Panc1 (cell line): ENCODE measurements at regions not wholly inside any gene's neighbourhood (a gene's known extent, or its start where the extent isn't known, plus 50 kb on each side); places are given as distances from the start of the nearest gene placed in this dataset.

ENCODE experiments used
- ATAC-seq: fragments of 200-7000 bp; cut with Tn5 transposase; 2 replicates; pipeline ENCODE4 v1.9.1; 2020; ENCODE audit warnings: mild to moderate bottlenecking, moderate library complexity
- BruUV-seq: library from RNA; stranded (reverse); fragments of 400-500 nt; replicated peaks from 2 replicates; lab custom pipeline; 2021; lab: Mats Ljungman, UMichigan
- CTCF ChIA-PET: fragments of 300-600 bp; sonication (Branson Sonifier 250); formaldehyde crosslinking; loops from one replicate; lab custom pipeline; 2022; ENCODE audit warnings: antibody characterized with exemption; lab: Charles Lee
- POLR2A ChIA-PET: fragments of 300-600 bp; sonication (Branson Sonifier 250); formaldehyde crosslinking; loops from one replicate; lab custom pipeline; 2022; ENCODE audit warnings: antibody characterized with exemption; lab: Charles Lee
- DNase-seq: peaks from one replicate; pipeline ENCODE4 v3.0.0-alpha.2; 2010; ENCODE audit warnings: low read depth, low spot score
- H3K27ac ChIP-seq: 2 replicates; pipeline ENCODE4 v1.5.1; 2011; ENCODE audit warnings: mild to moderate bottlenecking, low read length, inconsistent platforms
- H3K27me3 ChIP-seq: fragments of 200-500 bp; sonication (Bioruptor generic); 2 replicates; pipeline ENCODE4 v1.6.0; 2014; ENCODE audit warnings: low read length, inconsistent platforms; ENCODE audit not compliant: control insufficient read depth, insufficient read depth
- H3K36me3 ChIP-seq: fragments of 200-500 bp; sonication (Bioruptor generic); 2 replicates; pipeline ENCODE4 v1.5.1; 2014; ENCODE audit warnings: inconsistent platforms, mild to moderate bottlenecking, low read length, moderate library complexity; ENCODE audit not compliant: control insufficient read depth, insufficient read depth
- H3K4me1 ChIP-seq: 2 replicates; pipeline ENCODE4 v1.5.1; 2011; ENCODE audit warnings: inconsistent platforms, mild to moderate bottlenecking, low read length, moderate library complexity; ENCODE audit not compliant: control insufficient read depth, insufficient read depth
- H3K4me3 ChIP-seq, 2 experiments: 2 replicates each; pipeline ENCODE4 v1.5.1; 2011 to 2012; ENCODE audit warnings: low read depth in 2 of 2, low read length in 2 of 2, mild to moderate bottlenecking in 2 of 2, inconsistent platforms in 1 of 2, moderate library complexity in 1 of 2
- H3K9me3 ChIP-seq: fragments of 200-500 bp; sonication (Bioruptor generic); 2 replicates; pipeline ENCODE4 v1.5.1; 2014; ENCODE audit warnings: low read depth, mild to moderate bottlenecking, inconsistent platforms, low read length, moderate library complexity; ENCODE audit not compliant: control insufficient read depth, insufficient read depth
- POLR2AphosphoS5 ChIP-seq: IDR thresholded peaks from 2 replicates; pipeline ENCODE4 v1.6.1; 2012; ENCODE audit warnings: mild to moderate bottlenecking, low read depth, low read length, moderate library complexity
- SIN3A ChIP-seq: IDR thresholded peaks from 2 replicates; pipeline ENCODE4 v1.6.1; 2012; ENCODE audit warnings: low read depth, mild to moderate bottlenecking, low read length, moderate library complexity, borderline replicate concordance; ENCODE audit not compliant: insufficient read depth
- TCF7L2 ChIP-seq: IDR thresholded peaks from 2 replicates; pipeline ENCODE4 v1.6.1; 2011; ENCODE audit warnings: mild to moderate bottlenecking, low read depth, low read length, inconsistent platforms
- in situ Hi-C: cut with HindIII; loops from 2 replicates; pipeline ENCODE4 v1.10.0; 2016; ENCODE audit warnings: low sequenced_read_pairs, low pct_unique_long_range_greater_than_20kb
- intact Hi-C: fragments of 100-400 bp; cut with micrococcal nuclease; formaldehyde crosslinking; loops from one replicate; pipeline ENCODE4 v1.10.0; 2022; ENCODE audit not compliant: unreplicated experiment
- TF ChIP-seq, protein P1 (sequence below), 2 experiments: IDR thresholded peaks; 2 replicates each; pipeline ENCODE4 v1.6.1; 2011 to 2012; ENCODE audit warnings: low read depth in 2 of 2, control low read depth in 1 of 2, low read length in 1 of 2, mild to moderate bottlenecking in 1 of 2, moderate library complexity in 1 of 2; ENCODE audit not compliant: insufficient read depth in 1 of 2
- TF ChIP-seq, protein P2 (sequence below): fragments of 450-650 bp; IDR thresholded peaks from 2 replicates; pipeline ENCODE4 v1.5.1; 2017; ENCODE audit warnings: mild to moderate bottlenecking

DNA sequence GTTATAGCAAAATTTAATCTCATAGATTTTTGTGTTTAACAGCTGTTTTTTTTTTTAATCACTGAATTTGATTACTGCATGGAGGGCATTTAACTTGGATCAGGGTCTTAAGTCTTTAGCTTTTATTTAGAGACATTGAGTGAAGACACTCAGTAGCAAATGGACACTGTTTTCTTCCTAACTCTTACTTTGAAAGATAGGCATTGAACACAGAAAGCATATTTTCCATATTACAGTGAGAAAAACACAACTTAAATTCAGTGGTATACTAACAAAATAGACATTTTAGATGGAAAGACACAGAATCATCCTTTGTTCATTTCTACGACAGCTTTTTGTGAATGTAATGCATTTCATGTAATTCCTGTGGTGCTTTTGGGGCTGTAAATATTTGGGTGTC lies 571.8 kb downstream of the PRKD1 start:
- no peak for ATAC-seq
- no TSS peak for BruUV-seq
- Histone ChIP-seq H3K4me1 (no peaks in the 10 kb centered on the region), H3K9me3 (no peaks in the 10 kb centered on the region), H3K36me3 (no peaks in the 10 kb centered on the region), H3K27ac (no peak overlapping the region), H3K27me3 (no peaks in the 10 kb centered on the region), H3K4me3 (no peak overlapping the region)
- no peak for DNase-seq
- intact Hi-C loops, result no loop called here
- CTCF ChIA-PET, result no interaction called here
- POLR2A ChIA-PET, result no interaction called here
- in situ Hi-C loops, result no loop called here
- TF ChIP-seq, protein P1, sequence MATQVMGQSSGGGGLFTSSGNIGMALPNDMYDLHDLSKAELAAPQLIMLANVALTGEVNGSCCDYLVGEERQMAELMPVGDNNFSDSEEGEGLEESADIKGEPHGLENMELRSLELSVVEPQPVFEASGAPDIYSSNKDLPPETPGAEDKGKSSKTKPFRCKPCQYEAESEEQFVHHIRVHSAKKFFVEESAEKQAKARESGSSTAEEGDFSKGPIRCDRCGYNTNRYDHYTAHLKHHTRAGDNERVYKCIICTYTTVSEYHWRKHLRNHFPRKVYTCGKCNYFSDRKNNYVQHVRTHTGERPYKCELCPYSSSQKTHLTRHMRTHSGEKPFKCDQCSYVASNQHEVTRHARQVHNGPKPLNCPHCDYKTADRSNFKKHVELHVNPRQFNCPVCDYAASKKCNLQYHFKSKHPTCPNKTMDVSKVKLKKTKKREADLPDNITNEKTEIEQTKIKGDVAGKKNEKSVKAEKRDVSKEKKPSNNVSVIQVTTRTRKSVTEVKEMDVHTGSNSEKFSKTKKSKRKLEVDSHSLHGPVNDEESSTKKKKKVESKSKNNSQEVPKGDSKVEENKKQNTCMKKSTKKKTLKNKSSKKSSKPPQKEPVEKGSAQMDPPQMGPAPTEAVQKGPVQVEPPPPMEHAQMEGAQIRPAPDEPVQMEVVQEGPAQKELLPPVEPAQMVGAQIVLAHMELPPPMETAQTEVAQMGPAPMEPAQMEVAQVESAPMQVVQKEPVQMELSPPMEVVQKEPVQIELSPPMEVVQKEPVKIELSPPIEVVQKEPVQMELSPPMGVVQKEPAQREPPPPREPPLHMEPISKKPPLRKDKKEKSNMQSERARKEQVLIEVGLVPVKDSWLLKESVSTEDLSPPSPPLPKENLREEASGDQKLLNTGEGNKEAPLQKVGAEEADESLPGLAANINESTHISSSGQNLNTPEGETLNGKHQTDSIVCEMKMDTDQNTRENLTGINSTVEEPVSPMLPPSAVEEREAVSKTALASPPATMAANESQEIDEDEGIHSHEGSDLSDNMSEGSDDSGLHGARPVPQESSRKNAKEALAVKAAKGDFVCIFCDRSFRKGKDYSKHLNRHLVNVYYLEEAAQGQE (IDR thresholded peaks at IDR 0.05; ENCODE audit: insufficient read depth in 1 of 2, low read depth in 2 of 2, low read length in 1 of 2), result no peak
- TF ChIP-seq TCF7L2 (no peak), POLR2AphosphoS5 (no peak), SIN3A (no peak)
- TF ChIP-seq, protein P2, sequence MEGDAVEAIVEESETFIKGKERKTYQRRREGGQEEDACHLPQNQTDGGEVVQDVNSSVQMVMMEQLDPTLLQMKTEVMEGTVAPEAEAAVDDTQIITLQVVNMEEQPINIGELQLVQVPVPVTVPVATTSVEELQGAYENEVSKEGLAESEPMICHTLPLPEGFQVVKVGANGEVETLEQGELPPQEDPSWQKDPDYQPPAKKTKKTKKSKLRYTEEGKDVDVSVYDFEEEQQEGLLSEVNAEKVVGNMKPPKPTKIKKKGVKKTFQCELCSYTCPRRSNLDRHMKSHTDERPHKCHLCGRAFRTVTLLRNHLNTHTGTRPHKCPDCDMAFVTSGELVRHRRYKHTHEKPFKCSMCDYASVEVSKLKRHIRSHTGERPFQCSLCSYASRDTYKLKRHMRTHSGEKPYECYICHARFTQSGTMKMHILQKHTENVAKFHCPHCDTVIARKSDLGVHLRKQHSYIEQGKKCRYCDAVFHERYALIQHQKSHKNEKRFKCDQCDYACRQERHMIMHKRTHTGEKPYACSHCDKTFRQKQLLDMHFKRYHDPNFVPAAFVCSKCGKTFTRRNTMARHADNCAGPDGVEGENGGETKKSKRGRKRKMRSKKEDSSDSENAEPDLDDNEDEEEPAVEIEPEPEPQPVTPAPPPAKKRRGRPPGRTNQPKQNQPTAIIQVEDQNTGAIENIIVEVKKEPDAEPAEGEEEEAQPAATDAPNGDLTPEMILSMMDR, result no peak

DNA sequence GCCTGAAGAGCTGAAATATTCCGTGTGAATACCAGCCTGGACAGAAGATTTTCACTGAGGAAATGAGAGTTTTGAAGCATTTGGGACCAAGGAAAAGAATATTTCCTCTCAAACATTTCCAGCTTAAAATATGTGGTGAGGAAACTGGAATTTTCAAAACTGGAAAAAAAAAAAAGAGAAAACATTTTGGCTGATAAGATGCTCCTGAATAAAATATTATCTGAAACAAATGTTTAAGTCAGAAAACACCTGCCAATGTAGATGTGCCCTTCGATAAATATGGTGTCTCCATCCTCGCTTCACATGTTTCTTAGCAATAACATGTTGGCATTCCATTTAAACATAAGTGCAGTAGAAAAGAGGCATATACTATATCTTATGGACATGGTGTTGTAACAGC lies 567.0 kb downstream of the PRKD1 start:
- intact Hi-C loops, result no loop called here

More for the DNA sequence above, 567.0 kb downstream of the PRKD1 start:
- no peak for ATAC-seq
- ChIA-PET POLR2A (no interaction called here), CTCF (no interaction called here)
- Histone ChIP-seq H3K27ac (no peak overlapping the region), H3K36me3 (no peaks in the 10 kb centered on the region), H3K4me1 (no peaks in the 10 kb centered on the region), H3K27me3 (no peaks in the 10 kb centered on the region), H3K4me3 (no peak overlapping the region), H3K9me3 (no peaks in the 10 kb centered on the region)
- BruUV-seq, result no TSS peak
- DNase-seq, result no peak
- TF ChIP-seq TCF7L2 (no peak), SIN3A (no peak), POLR2AphosphoS5 (no peak)
- TF ChIP-seq, protein P1 (IDR thresholded peaks at IDR 0.05; ENCODE audit: insufficient read depth in 1 of 2, low read depth in 2 of 2, low read length in 1 of 2), result no peak
- TF ChIP-seq, protein P2, result no peak
- in situ Hi-C loops, result no loop called here
